BLaER1 (cell line): ENCODE measurements at regions not wholly inside any gene's neighbourhood (a gene's known extent, or its start where the extent isn't known, plus 50 kb on each side); places are given as distances from the start of the nearest gene placed in this dataset.

Experiments
- H3K27ac ChIP-seq: shearing (Covaris generic); formaldehyde crosslinking; 2 replicates; pipeline ENCODE4 v1.8.1; 2022
- H3K27me3 ChIP-seq: shearing (Covaris generic); formaldehyde crosslinking; 2 replicates; pipeline ENCODE4 v1.8.1; 2022
- H3K36me3 ChIP-seq: shearing (Covaris generic); formaldehyde crosslinking; 2 replicates; pipeline ENCODE4 v1.8.1; 2022
- H3K4me1 ChIP-seq: shearing (Covaris generic); formaldehyde crosslinking; 2 replicates; pipeline ENCODE4 v1.8.1; 2022
- H3K4me2 ChIP-seq: shearing (Covaris generic); formaldehyde crosslinking; 2 replicates; pipeline ENCODE4 v1.8.1; 2022
- H3K4me3 ChIP-seq: shearing (Covaris generic); formaldehyde crosslinking; 2 replicates; pipeline ENCODE4 v1.8.1; 2022
- H3K9ac ChIP-seq: shearing (Covaris generic); formaldehyde crosslinking; 2 replicates; pipeline ENCODE4 v1.8.1; 2022
- H3K9me3 ChIP-seq: shearing (Covaris generic); formaldehyde crosslinking; 2 replicates; pipeline ENCODE4 v1.8.1; 2022
- H4K20me1 ChIP-seq: shearing (Covaris generic); formaldehyde crosslinking; 2 replicates; pipeline ENCODE4 v1.8.1; 2022
- Cebpa-rat ChIP-seq: shearing (Covaris generic); IDR thresholded peaks from 2 replicates; pipeline ENCODE4 v1.8.1; 2022

DNA sequence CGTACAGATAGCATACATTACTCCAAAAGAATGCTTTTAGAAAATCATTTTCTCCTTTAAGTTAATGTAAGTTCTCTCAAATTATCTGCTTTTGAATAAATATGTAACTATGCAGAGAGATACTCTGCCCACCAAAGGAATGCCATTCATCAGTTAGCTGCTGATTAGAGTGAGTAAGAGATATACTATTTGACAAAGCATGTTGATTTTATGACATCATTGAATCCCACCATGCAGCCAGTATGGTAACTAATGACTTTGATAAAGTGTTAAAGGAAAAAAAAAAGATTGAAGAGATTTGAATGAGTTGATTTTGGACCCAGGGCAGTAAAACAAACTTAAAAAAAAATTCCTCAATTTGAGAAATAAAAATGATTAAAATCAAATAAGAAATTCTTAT, 521.5 kb downstream of the SLITRK6 start:
- TF ChIP-seq Cebpa-rat, result no peak
- H3K4me3 ChIP-seq, result no peak overlapping the region

DNA sequence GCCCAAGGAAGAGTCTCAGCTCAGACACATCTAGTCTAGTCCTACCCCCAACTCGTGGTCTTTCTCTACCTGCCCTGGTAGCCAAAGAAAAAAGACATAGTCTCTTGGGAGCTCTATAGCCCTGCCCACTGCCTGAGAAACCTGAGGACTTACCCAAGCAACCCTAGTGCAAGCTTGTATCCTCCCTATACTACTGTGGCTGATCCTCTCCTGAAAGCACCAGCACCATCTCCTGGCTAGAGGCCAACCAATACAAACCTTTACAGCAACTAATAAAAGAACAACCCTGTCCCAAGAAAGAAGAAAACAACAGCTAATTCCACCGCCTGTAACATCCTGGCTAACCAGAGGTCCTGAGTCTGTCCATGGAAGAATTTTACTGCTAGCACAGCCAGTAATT, 532.4 kb downstream of the SLITRK6 start:
- Histone ChIP-seq H3K27ac (no peak overlapping the region), H4K20me1 (no peaks in the 10 kb centered on the region), H3K36me3 (no peaks in the 10 kb centered on the region), H3K4me2 (no peak overlapping the region), H3K9me3 (no peaks in the 10 kb centered on the region), H3K4me1 (0 out of 2 replicates have a peak, but pooled peaks cover 6% of the 10 kb centered on the region), H3K27me3 (no peaks in the 10 kb centered on the region), H3K4me3 (no peak overlapping the region), H3K9ac (no peak overlapping the region)
- TF ChIP-seq Cebpa-rat, result no peak

More for the DNA sequence above, 521.5 kb downstream of the SLITRK6 start:
- no peaks in the 10 kb centered on the region for H4K20me1 ChIP-seq
- H3K4me1 ChIP-seq, result no peaks in the 10 kb centered on the region
- H3K36me3 ChIP-seq, result no peaks in the 10 kb centered on the region
- H3K27ac ChIP-seq, result no peak overlapping the region
- no peaks in the 10 kb centered on the region for H3K27me3 ChIP-seq
- H3K4me2 ChIP-seq, result no peak overlapping the region
- H3K9ac ChIP-seq, result no peak overlapping the region
- no peaks in the 10 kb centered on the region for H3K9me3 ChIP-seq

DNA sequence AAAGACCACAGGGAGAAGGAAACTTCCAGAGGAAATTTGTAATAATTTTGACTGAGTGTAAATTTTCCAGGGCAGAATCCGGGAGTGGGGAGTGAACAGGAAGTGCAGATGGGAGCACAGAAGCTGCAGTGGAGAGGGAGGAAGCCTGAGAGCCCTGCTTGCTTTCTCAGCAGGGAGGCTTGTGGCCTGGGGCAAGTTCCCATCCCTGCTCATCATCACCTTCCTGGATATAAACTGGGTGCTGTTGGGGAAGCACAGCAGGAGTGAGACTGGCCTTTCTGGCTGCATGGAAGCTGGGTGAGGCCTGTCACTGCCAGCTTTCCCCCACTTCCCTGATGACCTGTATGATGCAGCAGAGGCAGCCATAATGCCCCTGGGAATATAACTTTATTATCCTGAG, 532.9 kb downstream of the SLITRK6 start:
- H3K4me1 ChIP-seq, result 0 out of 2 replicates have a peak, but pooled peaks cover 6% of the 10 kb centered on the region

DNA sequence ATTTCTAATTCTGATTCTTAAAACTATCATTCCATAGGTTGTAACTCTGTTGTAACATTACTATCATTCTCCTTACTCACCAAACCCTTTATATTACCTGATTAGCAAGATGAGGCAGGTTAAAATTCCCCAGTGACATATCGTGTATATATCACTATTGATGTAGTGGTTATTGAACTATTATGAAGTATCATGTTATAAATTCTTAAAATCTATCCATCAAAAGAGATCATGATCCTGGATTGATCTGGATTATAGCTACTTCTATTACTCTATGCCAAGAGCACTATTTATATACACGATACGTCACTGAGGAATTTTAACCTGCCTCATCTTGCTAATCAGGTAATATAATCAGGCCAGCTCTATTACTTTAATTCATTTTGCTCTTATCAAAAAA, 533.9 kb downstream of the SLITRK6 start:
- H3K4me2 ChIP-seq, result no peak overlapping the region
- H4K20me1 ChIP-seq, result no peaks in the 10 kb centered on the region
- no peak overlapping the region for H3K27ac ChIP-seq
- H3K4me1 ChIP-seq, result 0 out of 2 replicates have a peak, but pooled peaks cover 6% of the 10 kb centered on the region
- no peaks in the 10 kb centered on the region for H3K36me3 ChIP-seq
- TF ChIP-seq Cebpa-rat, result no peak
- H3K27me3 ChIP-seq, result no peaks in the 10 kb centered on the region
- H3K9me3 ChIP-seq, result no peaks in the 10 kb centered on the region
- H3K9ac ChIP-seq, result no peak overlapping the region
- no peak overlapping the region for H3K4me3 ChIP-seq

More for the DNA sequence above, 532.9 kb downstream of the SLITRK6 start:
- H4K20me1 ChIP-seq, result no peaks in the 10 kb centered on the region
- H3K27ac ChIP-seq, result no peak overlapping the region
- H3K36me3 ChIP-seq, result no peaks in the 10 kb centered on the region
- H3K4me2 ChIP-seq, result no peak overlapping the region
- no peak overlapping the region for H3K4me3 ChIP-seq
- no peaks in the 10 kb centered on the region for H3K27me3 ChIP-seq
- H3K9me3 ChIP-seq, result no peaks in the 10 kb centered on the region
- H3K9ac ChIP-seq, result no peak overlapping the region
- no peak for TF ChIP-seq Cebpa-rat

DNA sequence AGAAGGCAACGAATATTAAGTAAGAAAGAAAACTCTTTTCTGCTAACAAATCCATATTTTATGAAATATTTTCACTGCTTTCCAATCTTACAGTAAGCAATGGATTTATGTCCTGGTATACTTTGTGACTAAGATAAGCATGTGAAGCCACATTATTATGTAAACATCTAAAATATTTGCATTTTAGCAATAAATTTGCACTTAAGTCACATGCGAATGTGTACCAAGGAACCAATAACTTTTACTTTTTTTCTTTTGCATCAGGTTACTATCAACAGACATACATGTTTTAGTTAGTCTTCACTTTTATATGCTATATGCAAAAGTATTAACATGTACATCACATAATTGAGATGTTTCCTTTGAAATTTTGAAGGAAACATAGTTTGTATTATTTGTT, 536.7 kb downstream of the SLITRK6 start:
- Histone ChIP-seq H3K4me2 (no peak overlapping the region), H3K4me3 (no peak overlapping the region), H3K9ac (no peak overlapping the region), H3K27ac (no peak overlapping the region), H3K4me1 (0 out of 2 replicates have a peak, but pooled peaks cover 6% of the 10 kb centered on the region), H3K9me3 (no peaks in the 10 kb centered on the region), H4K20me1 (no peaks in the 10 kb centered on the region), H3K27me3 (no peaks in the 10 kb centered on the region), H3K36me3 (no peaks in the 10 kb centered on the region)
- TF ChIP-seq Cebpa-rat, result no peak

DNA sequence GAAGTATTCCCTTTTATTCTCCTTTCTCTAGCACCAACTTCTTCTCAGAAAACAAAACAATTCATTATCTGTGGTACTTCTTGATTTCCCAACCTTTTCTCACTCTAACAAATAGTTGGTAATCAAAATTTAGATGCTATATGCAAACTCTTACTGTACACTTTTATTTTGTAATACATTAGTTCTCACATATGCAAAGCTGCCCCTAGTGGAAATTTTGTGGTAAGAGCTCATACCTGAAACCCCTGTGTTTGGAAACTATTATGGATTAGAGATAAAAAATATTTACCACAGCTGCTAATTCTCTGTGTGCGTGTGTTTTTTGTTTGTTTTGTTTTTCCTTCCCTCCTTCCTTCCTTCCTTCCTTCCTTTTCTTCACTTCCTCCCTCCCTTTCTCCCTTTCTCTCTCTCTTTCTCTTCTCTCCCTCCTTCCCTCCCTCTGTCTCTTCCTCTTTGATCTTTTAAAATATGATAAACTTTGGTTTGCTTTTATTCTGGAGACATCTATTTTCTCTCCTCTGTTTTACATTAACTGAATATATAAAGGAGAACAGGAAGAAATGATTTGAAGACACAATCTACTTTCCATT, 537.4 kb downstream of the SLITRK6 start:
- no peak overlapping the region for H3K4me3 ChIP-seq
- H3K4me1 ChIP-seq, result 0 out of 2 replicates have a peak, but pooled peaks cover 6% of the 10 kb centered on the region
- H3K27me3 ChIP-seq, result no peaks in the 10 kb centered on the region
- no peaks in the 10 kb centered on the region for H3K9me3 ChIP-seq
- H3K9ac ChIP-seq, result no peak overlapping the region
- no peak overlapping the region for H3K4me2 ChIP-seq
- TF ChIP-seq Cebpa-rat, result no peak
- no peaks in the 10 kb centered on the region for H4K20me1 ChIP-seq
- no peak overlapping the region for H3K27ac ChIP-seq
- H3K36me3 ChIP-seq, result no peaks in the 10 kb centered on the region

DNA sequence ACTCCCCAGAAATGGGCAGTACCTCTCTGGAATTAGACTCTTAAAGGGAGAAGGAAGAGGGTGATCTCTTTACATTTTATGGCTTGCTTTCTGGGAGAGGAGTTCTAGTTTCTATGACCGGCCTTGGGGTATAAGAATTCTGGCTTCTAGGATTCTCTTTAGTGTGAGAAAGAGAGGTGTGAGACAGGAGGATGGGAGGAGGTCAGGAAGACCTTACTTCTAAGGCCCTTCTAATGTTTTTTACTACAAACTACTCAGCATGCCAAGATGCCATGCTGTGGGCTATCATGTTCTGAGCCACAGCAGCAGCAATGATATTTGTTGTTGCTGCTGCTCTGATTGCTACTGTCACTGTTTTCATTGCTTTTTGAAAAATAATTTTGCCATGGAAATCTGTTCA, 538.3 kb downstream of the SLITRK6 start:
- Histone ChIP-seq H3K27ac (no peak overlapping the region), H3K9me3 (no peaks in the 10 kb centered on the region), H3K4me2 (no peak overlapping the region), H3K27me3 (no peaks in the 10 kb centered on the region), H4K20me1 (no peaks in the 10 kb centered on the region), H3K4me1 (no peaks in the 10 kb centered on the region), H3K9ac (no peak overlapping the region), H3K36me3 (no peaks in the 10 kb centered on the region), H3K4me3 (no peak overlapping the region)
- TF ChIP-seq Cebpa-rat, result no peak

DNA sequence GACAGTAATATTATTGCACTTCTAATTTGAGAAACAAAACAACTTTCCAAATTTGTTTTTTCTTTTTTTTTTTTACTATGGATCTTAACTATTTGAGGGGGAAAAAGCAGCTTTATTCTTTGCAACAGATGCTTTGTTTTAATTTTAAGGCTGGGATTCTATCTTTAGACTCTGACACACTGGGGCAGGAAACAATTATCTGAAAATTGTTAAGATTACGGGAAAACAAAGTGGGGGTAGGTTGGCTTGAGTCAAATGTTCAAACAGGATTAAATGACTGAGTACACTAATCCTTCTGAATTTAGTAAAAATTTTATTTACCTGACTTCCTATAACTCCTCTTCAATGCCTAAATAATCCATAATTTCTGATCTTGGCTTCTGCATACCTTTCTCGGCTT, 543.2 kb downstream of the SLITRK6 start:
- H4K20me1 ChIP-seq, result no peaks in the 10 kb centered on the region
- H3K27ac ChIP-seq, result no peak overlapping the region
- H3K27me3 ChIP-seq, result no peaks in the 10 kb centered on the region
- H3K9me3 ChIP-seq, result no peaks in the 10 kb centered on the region
- no peak for TF ChIP-seq Cebpa-rat
- no peak overlapping the region for H3K4me3 ChIP-seq
- no peak overlapping the region for H3K9ac ChIP-seq
- no peaks in the 10 kb centered on the region for H3K4me1 ChIP-seq
- no peaks in the 10 kb centered on the region for H3K36me3 ChIP-seq
- H3K4me2 ChIP-seq, result no peak overlapping the region

DNA sequence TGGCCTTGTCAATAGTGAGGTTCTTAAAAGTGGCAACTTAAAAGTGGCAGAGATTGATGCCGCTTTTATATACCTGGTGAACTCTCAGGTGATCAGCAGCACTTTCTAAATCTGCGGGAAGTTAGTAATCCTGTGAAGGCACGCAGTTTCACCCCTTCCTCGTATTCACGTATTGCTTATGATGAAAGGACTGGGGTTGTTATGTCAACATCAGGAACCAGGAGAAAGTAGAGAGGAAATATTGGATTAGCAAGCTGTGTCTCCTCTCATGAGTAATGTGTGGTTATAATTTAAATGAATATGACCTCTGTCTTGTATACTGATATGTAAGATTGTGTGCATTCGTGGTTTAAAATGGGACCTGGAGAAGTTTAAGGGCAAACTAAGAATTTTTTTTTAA, 544.6 kb downstream of the SLITRK6 start:
- H3K27me3 ChIP-seq, result no peaks in the 10 kb centered on the region
- H3K36me3 ChIP-seq, result no peaks in the 10 kb centered on the region
- no peak overlapping the region for H3K9ac ChIP-seq
- H3K9me3 ChIP-seq, result no peaks in the 10 kb centered on the region
- no peak overlapping the region for H3K4me2 ChIP-seq
- H4K20me1 ChIP-seq, result no peaks in the 10 kb centered on the region
- no peak for TF ChIP-seq Cebpa-rat
- H3K4me3 ChIP-seq, result no peak overlapping the region
- H3K27ac ChIP-seq, result no peak overlapping the region
- H3K4me1 ChIP-seq, result no peaks in the 10 kb centered on the region

DNA sequence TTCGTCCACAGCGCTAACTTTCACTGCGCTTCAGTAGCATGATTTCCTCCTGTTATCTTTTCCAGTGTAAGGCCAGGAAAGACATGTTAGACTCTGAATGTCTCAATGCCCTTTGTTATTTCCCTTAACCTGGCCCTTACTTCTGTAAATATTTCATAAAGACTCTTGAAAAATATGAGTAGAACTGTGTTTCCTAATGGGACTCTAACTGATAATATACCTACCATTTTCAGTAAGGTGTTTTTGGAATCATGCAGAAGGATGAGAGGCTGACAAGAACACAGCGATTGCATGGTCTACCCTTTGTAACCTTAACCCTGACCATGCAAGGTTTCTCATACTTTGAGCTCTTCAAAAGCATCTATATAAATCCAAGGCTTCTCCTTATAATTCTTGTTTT, 550.1 kb downstream of the SLITRK6 start:
- no peaks in the 10 kb centered on the region for H3K27me3 ChIP-seq
- no peak overlapping the region for H3K9ac ChIP-seq
- no peaks in the 10 kb centered on the region for H3K4me1 ChIP-seq
- no peaks in the 10 kb centered on the region for H3K36me3 ChIP-seq
- no peaks in the 10 kb centered on the region for H4K20me1 ChIP-seq
- no peaks in the 10 kb centered on the region for H3K9me3 ChIP-seq
- no peak overlapping the region for H3K4me3 ChIP-seq
- H3K4me2 ChIP-seq, result no peak overlapping the region
- no peak overlapping the region for H3K27ac ChIP-seq
- TF ChIP-seq Cebpa-rat, result no peak

DNA sequence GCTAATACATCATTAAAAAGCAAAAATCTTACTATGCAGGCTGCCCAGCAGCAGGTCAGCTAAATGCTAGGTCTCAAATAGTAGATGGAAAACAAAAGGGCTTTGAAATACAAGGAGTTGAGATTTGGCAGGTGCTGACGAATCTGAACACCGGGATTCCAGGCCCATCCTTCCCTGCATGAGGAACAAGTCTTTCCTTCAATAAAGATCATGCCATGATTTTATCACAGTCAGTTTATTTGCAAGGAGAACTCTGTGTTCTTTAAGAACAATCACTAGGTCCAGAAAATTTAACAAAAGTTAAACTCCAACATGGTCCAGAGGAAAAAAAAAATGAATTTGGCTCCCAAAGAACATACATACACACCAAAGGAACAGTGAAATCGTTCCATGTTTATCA, 551.4 kb downstream of the SLITRK6 start:
- Histone ChIP-seq H3K36me3 (no peaks in the 10 kb centered on the region), H3K4me2 (no peak overlapping the region), H3K9ac (no peak overlapping the region), H4K20me1 (no peaks in the 10 kb centered on the region), H3K4me3 (no peak overlapping the region), H3K27ac (no peak overlapping the region), H3K9me3 (no peaks in the 10 kb centered on the region), H3K27me3 (no peaks in the 10 kb centered on the region), H3K4me1 (no peaks in the 10 kb centered on the region)
- no peak for TF ChIP-seq Cebpa-rat
